ENCODE measurements at regions not wholly inside any gene's neighbourhood (a gene's known extent, or its start where the extent isn't known, plus 50 kb on each side); places are given as distances from the start of the nearest gene placed in this dataset.
"Not testable (repeated sequence)": the region's sequence is repeated elsewhere in the genome, so short reads cannot be mapped to it uniquely, and the experiment has no call there.

DNA sequence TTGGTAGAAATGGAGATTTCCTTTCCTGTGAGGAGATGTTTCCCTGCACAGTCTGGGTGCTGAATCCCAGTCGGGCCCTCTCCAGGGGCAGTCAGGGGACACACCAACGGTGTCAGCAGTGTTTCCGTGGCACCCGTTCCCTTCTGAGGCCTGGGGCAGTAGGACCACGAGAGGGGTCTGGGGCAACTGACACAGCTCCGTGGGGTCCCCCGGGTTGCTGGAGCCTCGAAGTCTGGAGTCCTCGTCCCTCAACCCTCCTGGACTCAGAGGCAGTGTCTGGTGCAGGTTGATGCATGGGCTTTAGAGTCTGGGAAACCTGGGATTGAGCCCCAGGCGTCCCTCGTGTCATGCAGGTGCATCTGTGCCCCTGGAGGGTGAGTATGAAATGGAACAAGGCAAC, 327.3 kb downstream of the ADGRD1 start:
- intact Hi-C loops (cut with micrococcal nuclease) = no loop called here
- Histone ChIP-seq H3K4me3 (ENCODE audit: low read length) (no peak overlapping the region), H3K36me3 (ENCODE audit: control insufficient read depth in 2 of 3, insufficient read depth in 3 of 3, low read length in 3 of 3) (no peaks in the 10 kb centered on the region), H3K27ac (ENCODE audit: low read depth, low read length) (no peak overlapping the region), H3K27me3 (ENCODE audit: control insufficient read depth in 2 of 2, insufficient read depth in 2 of 2, low read length in 2 of 2) (no peaks in the 10 kb centered on the region), H3K9me3 (ENCODE audit: control insufficient read depth in 2 of 3, low read length in 3 of 3) (no peaks in the 10 kb centered on the region), H3K4me1 (ENCODE audit: control insufficient read depth in 2 of 2, insufficient read depth in 2 of 2, low read length in 2 of 2) (no peaks in the 10 kb centered on the region)
- peaks cover 0 to 6% (median 0%) of the 10 kb centered on the region in 5 donors for H3K27me3 Mint-ChIP-seq
- DNase-seq (no peak), ATAC-seq (no peak)
- H3K4me1 Mint-ChIP-seq = peaks cover 0 to 4% (median 0%) of the 10 kb centered on the region in 7 donors
- H3K4me3 Mint-ChIP-seq = no peak overlapping the region
- CTCF ChIA-PET = no interaction called here
- POLR2A ChIA-PET = no interaction called here
- H3K9me3 Mint-ChIP-seq = peaks cover 0 to 1% (median 0%) of the 10 kb centered on the region in 11 donors
- H3K36me3 Mint-ChIP-seq = no peaks in the 10 kb centered on the region
- H3K27ac Mint-ChIP-seq = no peak overlapping the region

GRCh38 chr12:131282292-131283080, 328.8 kb downstream of the ADGRD1 start:
- Mint-ChIP-seq H3K36me3 (no peaks in the 10 kb centered on the region), H3K9me3 (peaks cover 0 to 1% (median 0%) of the 10 kb centered on the region in 11 donors)
- ATAC-seq = no peak

DNA sequence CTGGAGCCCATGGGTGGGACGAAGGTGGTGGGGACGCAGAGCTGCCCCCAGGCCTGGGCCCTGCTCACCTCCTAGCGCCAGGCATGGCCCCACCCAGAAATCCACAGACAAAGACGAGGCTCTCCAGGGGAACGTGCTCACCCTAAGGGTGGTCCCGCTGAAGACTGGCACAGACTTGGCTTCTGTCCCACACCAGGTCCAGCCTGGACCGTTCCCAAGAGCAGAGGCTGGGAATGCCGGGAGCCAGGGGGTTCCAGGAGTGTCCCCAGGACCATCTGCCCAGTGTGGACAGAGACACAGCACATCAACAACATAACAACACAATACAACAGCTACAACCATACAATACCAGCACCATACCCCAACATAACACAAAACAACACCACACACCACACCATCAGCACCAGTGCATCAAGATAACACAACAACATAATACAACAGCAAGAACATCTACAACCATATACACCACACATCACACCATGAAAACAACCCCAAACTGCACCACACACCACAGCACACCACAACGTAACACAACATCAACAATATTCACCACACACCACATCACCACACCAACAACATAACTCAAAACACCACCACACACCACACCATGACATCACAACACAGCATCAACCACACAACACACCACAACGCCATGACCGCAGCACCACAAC, 329.6 kb downstream of the ADGRD1 start:
- H3K27me3 Mint-ChIP-seq = peaks cover 0 to 3% (median 0%) of the 10 kb centered on the region in 5 donors
- no peaks in the 10 kb centered on the region for H3K36me3 Mint-ChIP-seq
- Histone ChIP-seq H3K36me3 (ENCODE audit: control insufficient read depth in 2 of 3, insufficient read depth in 3 of 3, low read length in 3 of 3) (no peaks in the 10 kb centered on the region), H3K4me3 (ENCODE audit: low read length) (no peak overlapping the region), H3K27ac (ENCODE audit: low read depth, low read length) (no peak overlapping the region), H3K4me1 (ENCODE audit: control insufficient read depth in 2 of 2, insufficient read depth in 2 of 2, low read length in 2 of 2) (no peaks in the 10 kb centered on the region), H3K9me3 (ENCODE audit: control insufficient read depth in 2 of 3, low read length in 3 of 3) (no peaks in the 10 kb centered on the region), H3K27me3 (ENCODE audit: control insufficient read depth in 2 of 2, insufficient read depth in 2 of 2, low read length in 2 of 2) (no peaks in the 10 kb centered on the region)
- H3K4me1 Mint-ChIP-seq = peaks cover 0 to 4% (median 0%) of the 10 kb centered on the region in 7 donors
- peaks cover 0 to 1% (median 0%) of the 10 kb centered on the region in 11 donors for H3K9me3 Mint-ChIP-seq
- CTCF ChIA-PET = no interaction called here
- H3K27ac Mint-ChIP-seq = no peak overlapping the region
- H3K4me3 Mint-ChIP-seq = no peak overlapping the region
- ATAC-seq (no peak), DNase-seq (peak in 1 of 9 donors; percentile 8)
- POLR2A ChIA-PET = no interaction called here
- intact Hi-C loops (cut with micrococcal nuclease) = no loop called here

More at GRCh38 chr12:131282292-131283080, 328.8 kb downstream of the ADGRD1 start:
- H3K4me3 ChIP-seq (ENCODE audit: low read length) = no peak overlapping the region
- peaks cover 0 to 4% (median 0%) of the 10 kb centered on the region in 7 donors for H3K4me1 Mint-ChIP-seq
- no peak overlapping the region for H3K27ac Mint-ChIP-seq
- no peaks in the 10 kb centered on the region for H3K36me3 ChIP-seq (ENCODE audit: control insufficient read depth in 2 of 3, insufficient read depth in 3 of 3, low read length in 3 of 3)
- ChIA-PET POLR2A (no interaction called here), CTCF (no interaction called here)
- H3K4me3 Mint-ChIP-seq = no peak overlapping the region
- H3K27me3 Mint-ChIP-seq = peaks cover 0 to 3% (median 0%) of the 10 kb centered on the region in 5 donors
- DNase-seq = peak in 1 of 9 donors; percentile 4
- H3K27ac ChIP-seq (ENCODE audit: low read depth, low read length) = no peak overlapping the region
- no peaks in the 10 kb centered on the region for H3K9me3 ChIP-seq (ENCODE audit: control insufficient read depth in 2 of 3, low read length in 3 of 3)
- no peaks in the 10 kb centered on the region for H3K4me1 ChIP-seq (ENCODE audit: control insufficient read depth in 2 of 2, insufficient read depth in 2 of 2, low read length in 2 of 2)
- intact Hi-C loops (cut with micrococcal nuclease) = no loop called here
- no peaks in the 10 kb centered on the region for H3K27me3 ChIP-seq (ENCODE audit: control insufficient read depth in 2 of 2, insufficient read depth in 2 of 2, low read length in 2 of 2)

- DNase-seq = peak in 1 of 9 donors; percentile 13
- H3K4me1 ChIP-seq (ENCODE audit: control insufficient read depth in 2 of 2, insufficient read depth in 2 of 2, low read length in 2 of 2); H3K36me3 ChIP-seq (ENCODE audit: control insufficient read depth in 2 of 3, insufficient read depth in 3 of 3, low read length in 3 of 3); H3K4me3 ChIP-seq (ENCODE audit: low read length); H3K4me1 Mint-ChIP-seq; H3K9me3 Mint-ChIP-seq; H3K4me3 Mint-ChIP-seq; H3K27ac Mint-ChIP-seq; H3K27me3 Mint-ChIP-seq; POLR2A ChIA-PET; CTCF ChIA-PET; H3K27ac ChIP-seq (ENCODE audit: low read depth, low read length); H3K36me3 Mint-ChIP-seq; H3K9me3 ChIP-seq (ENCODE audit: control insufficient read depth in 2 of 3, low read length in 3 of 3); H3K27me3 ChIP-seq (ENCODE audit: control insufficient read depth in 2 of 2, insufficient read depth in 2 of 2, low read length in 2 of 2); intact Hi-C loops (cut with micrococcal nuclease): not testable (repeated sequence)
- ATAC-seq = peak; percentile 10
Observed at GRCh38 chr12:131283862-131284825, 330.4 kb downstream of the ADGRD1 start.

DNA sequence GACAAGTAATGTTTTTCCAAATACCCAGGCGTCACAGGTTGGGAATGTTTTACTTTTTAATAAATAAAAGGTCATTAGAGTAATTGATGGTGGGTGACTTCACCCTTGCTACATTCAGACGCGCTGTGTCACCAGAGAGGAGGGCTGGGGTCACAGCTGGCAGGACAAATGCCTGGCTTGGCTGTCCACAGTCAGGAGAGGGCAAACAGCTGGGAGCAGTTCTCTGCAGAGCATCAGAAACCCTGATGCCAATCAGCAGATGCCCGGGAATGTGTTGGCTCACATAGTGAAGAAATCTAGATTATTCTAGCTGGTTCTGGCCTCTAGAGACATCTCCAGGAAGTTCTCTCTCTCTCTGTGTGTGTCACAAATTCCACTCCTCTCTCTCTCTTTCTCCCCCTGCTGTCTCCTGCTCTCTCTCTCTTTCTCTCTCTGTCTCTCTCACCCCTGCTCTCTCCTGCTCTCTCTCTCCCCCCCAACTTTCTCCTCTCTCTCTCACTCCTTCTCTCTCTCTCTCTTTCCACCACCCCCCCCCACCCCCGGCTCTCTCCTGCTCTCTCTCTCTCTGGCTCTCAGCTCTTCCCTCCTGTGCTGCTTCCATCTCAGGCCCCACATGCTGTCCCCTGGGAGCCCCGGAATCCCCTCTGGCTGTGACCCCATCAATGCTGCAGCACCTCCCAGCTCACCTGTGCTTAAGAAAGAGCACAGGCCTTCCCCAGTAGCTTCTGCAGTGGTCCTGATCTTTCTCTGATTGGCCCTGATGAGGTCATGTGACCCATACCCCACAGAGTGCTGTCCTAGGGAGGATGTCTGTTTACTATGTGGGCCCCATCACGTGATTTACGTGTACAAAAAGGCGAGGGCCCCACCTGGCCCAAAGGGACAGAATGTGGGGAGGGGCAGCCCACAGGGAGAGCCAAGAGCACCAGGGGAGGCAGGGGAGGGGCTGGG, 331.5 kb downstream of the ADGRD1 start:
- intact Hi-C loops (cut with micrococcal nuclease); H3K4me1 ChIP-seq (ENCODE audit: control insufficient read depth in 2 of 2, insufficient read depth in 2 of 2, low read length in 2 of 2); H3K9me3 Mint-ChIP-seq; H3K9me3 ChIP-seq (ENCODE audit: control insufficient read depth in 2 of 3, low read length in 3 of 3); H3K36me3 ChIP-seq (ENCODE audit: control insufficient read depth in 2 of 3, insufficient read depth in 3 of 3, low read length in 3 of 3); ATAC-seq; H3K4me1 Mint-ChIP-seq; H3K27ac Mint-ChIP-seq; H3K4me3 ChIP-seq (ENCODE audit: low read length); H3K4me3 Mint-ChIP-seq; H3K27ac ChIP-seq (ENCODE audit: low read depth, low read length); CTCF ChIA-PET; H3K27me3 ChIP-seq (ENCODE audit: control insufficient read depth in 2 of 2, insufficient read depth in 2 of 2, low read length in 2 of 2); H3K36me3 Mint-ChIP-seq; POLR2A ChIA-PET; H3K27me3 Mint-ChIP-seq: not testable (repeated sequence)
- peak in 1 of 9 donors; percentile 13 for DNase-seq

- H3K9me3 ChIP-seq (ENCODE audit: control insufficient read depth in 2 of 3, low read length in 3 of 3); H3K27ac ChIP-seq (ENCODE audit: low read depth, low read length); H3K36me3 Mint-ChIP-seq; ATAC-seq; CTCF ChIA-PET; H3K36me3 ChIP-seq (ENCODE audit: control insufficient read depth in 2 of 3, insufficient read depth in 3 of 3, low read length in 3 of 3); H3K4me3 ChIP-seq (ENCODE audit: low read length); H3K27me3 Mint-ChIP-seq; H3K4me3 Mint-ChIP-seq; H3K4me1 ChIP-seq (ENCODE audit: control insufficient read depth in 2 of 2, insufficient read depth in 2 of 2, low read length in 2 of 2); H3K9me3 Mint-ChIP-seq; intact Hi-C loops (cut with micrococcal nuclease); H3K4me1 Mint-ChIP-seq; POLR2A ChIA-PET; H3K27me3 ChIP-seq (ENCODE audit: control insufficient read depth in 2 of 2, insufficient read depth in 2 of 2, low read length in 2 of 2); H3K27ac Mint-ChIP-seq: not testable (repeated sequence)
- DNase-seq = peak in 1 of 9 donors; percentile 10
Observed at GRCh38 chr12:131285905-131286295, 332.2 kb downstream of the ADGRD1 start.

Data from naive thymus-derived CD4-positive, alpha-beta T cell (primary cell).